NB4 (cell line): ENCODE measurements at regions not wholly inside any gene's neighbourhood (a gene's known extent, or its start where the extent isn't known, plus 50 kb on each side); places are given as distances from the start of the nearest gene placed in this dataset.

Experiments used
- DNase-seq: peaks from one replicate; pipeline ENCODE4 v3.0.0; 2010; ENCODE audit warnings: low read depth
- H3K4me3 ChIP-seq: one replicate; pipeline ENCODE4 v1.5.1; 2011; ENCODE audit warnings: mild to moderate bottlenecking, low read depth, low read length, moderate library complexity
- CTCF ChIP-seq: IDR thresholded peaks from one replicate; pipeline ENCODE4 v1.5.1; 2012; ENCODE audit warnings: low read depth, low read length
- MAX ChIP-seq: IDR thresholded peaks from 2 replicates; pipeline ENCODE4 v1.6.1; 2011; ENCODE audit warnings: low read depth, low read length
- MYC ChIP-seq: IDR thresholded peaks from 2 replicates; pipeline ENCODE4 v1.6.1; 2011; ENCODE audit warnings: low read depth, low read length
- POLR2A ChIP-seq: IDR thresholded peaks from 2 replicates; pipeline ENCODE4 v1.6.1; 2011; ENCODE audit warnings: mild to moderate bottlenecking; ENCODE audit not compliant: insufficient read length; ENCODE audit errors: extremely low read depth

GRCh38 chr5:154608531-154609011, 130.5 kb upstream of the HAND1 start:
- no peak overlapping the region for H3K4me3 ChIP-seq
- DNase-seq, result no peak

GRCh38 chr5:154607746-154608145, 129.7 kb upstream of the HAND1 start:
- DNase-seq, result no peak
- TF ChIP-seq CTCF (no peak), MAX (no peak), POLR2A (no peak), MYC (no peak)
- no peak overlapping the region for H3K4me3 ChIP-seq

More at GRCh38 chr5:154608531-154609011, 130.5 kb upstream of the HAND1 start:
- no peak for TF ChIP-seq CTCF
- TF ChIP-seq POLR2A, result no peak
- no peak for TF ChIP-seq MAX
- TF ChIP-seq MYC, result no peak

DNA sequence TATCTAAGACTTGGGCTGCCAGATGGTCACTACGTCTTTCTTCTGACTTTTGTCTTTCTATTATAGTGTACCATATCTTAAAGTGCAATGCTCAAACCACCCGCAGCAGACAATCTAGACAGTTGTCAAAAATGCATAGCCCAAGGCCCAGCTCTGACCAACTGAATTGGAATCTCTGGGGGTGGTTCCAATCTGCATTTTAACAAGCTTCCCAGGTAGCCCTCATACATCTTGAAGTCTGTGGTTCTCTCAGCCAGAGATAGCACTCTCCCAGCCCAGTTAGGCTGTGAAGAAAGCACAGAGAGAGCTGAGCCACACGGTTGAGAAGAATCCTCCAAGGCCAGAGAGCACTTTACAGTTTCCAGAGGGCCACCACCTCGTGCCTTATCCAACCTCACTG, 128.2 kb upstream of the HAND1 start:
- TF ChIP-seq POLR2A (no peak), CTCF (no peak), MAX (no peak), MYC (no peak)
- no peak for DNase-seq
- no peak overlapping the region for H3K4me3 ChIP-seq

DNA sequence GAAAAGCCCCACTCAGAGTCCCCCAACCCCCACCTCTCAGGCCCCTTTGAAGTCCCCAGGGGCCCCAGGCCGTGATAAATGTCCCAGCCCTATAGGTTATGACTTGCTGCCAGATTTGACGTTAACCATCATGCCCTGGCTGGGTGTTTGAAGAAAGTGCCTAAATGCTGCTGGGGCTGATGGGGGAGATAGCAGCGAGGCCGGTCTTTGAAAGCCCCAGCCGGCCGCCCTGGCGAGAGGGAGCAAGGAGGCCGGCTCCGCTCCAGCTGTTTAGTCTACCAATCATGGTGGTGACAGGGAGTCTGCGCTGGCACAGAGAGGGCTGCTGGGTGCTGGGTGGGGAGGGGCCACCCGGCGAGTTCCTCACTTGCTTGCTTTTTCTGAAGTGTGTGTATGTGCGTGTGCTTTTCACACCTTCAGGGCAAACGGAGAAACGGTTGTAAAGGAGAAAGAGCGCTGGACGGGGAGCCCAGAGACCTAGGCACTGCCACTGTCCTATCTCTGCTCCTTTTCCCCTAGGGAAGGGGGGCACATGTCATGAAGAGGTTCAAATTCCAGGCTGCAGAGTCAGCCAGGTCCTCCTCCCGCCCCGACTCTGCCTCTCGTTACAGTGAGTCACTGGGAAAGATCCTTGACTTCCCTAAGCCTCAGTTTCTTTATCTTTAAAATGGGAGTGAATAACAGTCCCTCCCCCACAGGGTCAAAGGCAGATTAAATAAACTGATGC, 126.1 kb upstream of the HAND1 start:
- no peak overlapping the region for H3K4me3 ChIP-seq
- TF ChIP-seq CTCF (no peak), MYC (no peak), POLR2A (no peak), MAX (no peak)
- DNase-seq, result no peak

GRCh38 chr5:154603485-154603884, 125.5 kb upstream of the HAND1 start:
- no peak for TF ChIP-seq CTCF
- no peak for TF ChIP-seq MAX
- TF ChIP-seq MYC, result no peak
- TF ChIP-seq POLR2A, result no peak
- H3K4me3 ChIP-seq, result no peak overlapping the region
- DNase-seq, result no peak

GRCh38 chr5:154603011-154603410, 125.0 kb upstream of the HAND1 start:
- TF ChIP-seq MAX (no peak), CTCF (no peak), POLR2A (no peak), MYC (no peak)
- no peak for DNase-seq

More at GRCh38 chr5:154603011-154603410, 125.0 kb upstream of the HAND1 start:
- H3K4me3 ChIP-seq, result no peak overlapping the region
